IMR-90 (cell line): ENCODE measurements at regions not wholly inside any gene's neighbourhood (a gene's known extent, or its start where the extent isn't known, plus 50 kb on each side); places are given as distances from the start of the nearest gene placed in this dataset.

Experiments
- ATAC-seq: fragments of 200-7000 bp; cut with Tn5 transposase; 2 replicates; pipeline ENCODE4 v1.9.1; 2020; ENCODE audit warnings: low read depth, mild to moderate bottlenecking, moderate library complexity
- BruUV-seq: library from RNA; stranded (reverse); fragments of 400-500 nt; replicated peaks from 2 replicates; lab custom pipeline; 2021; lab: Mats Ljungman, UMichigan
- CTCF ChIA-PET: fragments of 300-600 bp; formaldehyde crosslinking; extraction: SDS; loops from one replicate; lab custom pipeline; 2021; ENCODE audit warnings: antibody characterized with exemption; lab: Yijun Ruan, JAX
- POLR2A ChIA-PET: fragments of 300-600 bp; sonication (Branson Sonifier 250); formaldehyde crosslinking; loops from one replicate; lab custom pipeline; 2022; ENCODE audit warnings: antibody characterized with exemption; ENCODE audit not compliant: unreplicated experiment; lab: Charles Lee
- DNase-seq: peaks from one replicate; pipeline ENCODE4 v3.0.0; 2013
- H2AFZ ChIP-seq: replicated peaks from 2 replicates; pipeline ENCODE3; 2013; ENCODE audit warnings: low read length, mild to moderate bottlenecking; ENCODE audit not compliant: poor library complexity
- H2AK5ac ChIP-seq: 2 replicates; pipeline ENCODE4 v1.6.1; 2013; ENCODE audit warnings: low read depth, low read length, inconsistent platforms
- H2AK9ac ChIP-seq: replicated peaks from 2 replicates; pipeline ENCODE3; 2013; ENCODE audit warnings: mild to moderate bottlenecking, low read depth, low read length, moderate library complexity; ENCODE audit not compliant: poor library complexity
- H2BK120ac ChIP-seq: 2 replicates; pipeline ENCODE4 v1.6.1; 2013; ENCODE audit warnings: low read depth, low read length, inconsistent platforms
- H2BK15ac ChIP-seq: 3 replicates; pipeline ENCODE4 v1.6.1; 2013; ENCODE audit warnings: low read depth, low read length, inconsistent platforms
- H2BK20ac ChIP-seq: 2 replicates; pipeline ENCODE4 v1.6.1; 2013; ENCODE audit warnings: low read depth, mild to moderate bottlenecking, inconsistent platforms, low read length, moderate library complexity
- H2BK5ac ChIP-seq: 2 replicates; pipeline ENCODE4 v1.6.1; 2013; ENCODE audit warnings: mild to moderate bottlenecking, low read depth, low read length, inconsistent platforms; ENCODE audit not compliant: poor library complexity, severe bottlenecking
- H3K14ac ChIP-seq: replicated peaks from 2 replicates; pipeline ENCODE4 v1.6.1; 2013; ENCODE audit warnings: low read depth, low read length, inconsistent platforms
- H3K18ac ChIP-seq: 2 replicates; pipeline ENCODE4 v1.6.1; 2013; ENCODE audit warnings: low read depth, low read length, control low read depth
- H3K23ac ChIP-seq: 2 replicates; pipeline ENCODE4 v1.6.1; 2013; ENCODE audit warnings: low read depth, low read length, inconsistent platforms
- H3K27ac ChIP-seq: 2 replicates; pipeline ENCODE4 v1.5.1; 2013; ENCODE audit warnings: mild to moderate bottlenecking, control low read depth, low read length; ENCODE audit not compliant: insufficient read depth
- H3K27me3 ChIP-seq: 2 replicates; pipeline ENCODE4 v1.6.1; 2013; ENCODE audit warnings: low read length; ENCODE audit not compliant: control insufficient read depth, insufficient read depth
- H3K36me3 ChIP-seq: 2 replicates; pipeline ENCODE4 v1.6.1; 2013; ENCODE audit warnings: low read length, mixed read lengths; ENCODE audit not compliant: control insufficient read depth, insufficient read depth
- H3K4ac ChIP-seq: 2 replicates; pipeline ENCODE4 v1.6.1; 2013; ENCODE audit warnings: low read depth, low read length, inconsistent platforms
- H3K4me1 ChIP-seq: 2 replicates; pipeline ENCODE4 v1.6.1; 2013; ENCODE audit warnings: low read length, mixed read lengths; ENCODE audit not compliant: control insufficient read depth, insufficient read depth
- H3K4me2 ChIP-seq: 2 replicates; pipeline ENCODE4 v1.6.1; 2013; ENCODE audit warnings: low read depth, mild to moderate bottlenecking, control low read depth, low read length, moderate library complexity
- H3K4me3 ChIP-seq: 2 replicates; pipeline ENCODE4 v1.5.1; 2013; ENCODE audit warnings: low read depth, mild to moderate bottlenecking, control low read depth, low read length, moderate library complexity; ENCODE audit not compliant: insufficient read depth
- H3K56ac ChIP-seq: 2 replicates; pipeline ENCODE4 v1.6.1; 2013; ENCODE audit warnings: low read length, inconsistent platforms; ENCODE audit not compliant: insufficient read depth; ENCODE audit errors: extremely low read depth
- H3K79me1 ChIP-seq, 2 experiments: 2 replicates each; pipeline ENCODE4 v1.6.1; 2013; ENCODE audit warnings: low read length in 2 of 2, inconsistent platforms in 1 of 2, low read depth in 1 of 2
- H3K9ac ChIP-seq: 2 replicates; pipeline ENCODE4 v1.6.1; 2013; ENCODE audit warnings: low read depth, low read length, control low read depth
- H3K9me1 ChIP-seq: 2 replicates; pipeline ENCODE4 v1.6.1; 2013; ENCODE audit warnings: low read length, inconsistent platforms; ENCODE audit not compliant: insufficient read depth
- H3K9me3 ChIP-seq: 2 replicates; pipeline ENCODE4 v1.6.1; 2013; ENCODE audit warnings: low read length; ENCODE audit not compliant: control insufficient read depth, insufficient read depth
- H4K20me1 ChIP-seq: 2 replicates; pipeline ENCODE4 v1.6.1; 2013; ENCODE audit warnings: low read length, inconsistent platforms; ENCODE audit not compliant: insufficient read depth
- H4K5ac ChIP-seq: 2 replicates; pipeline ENCODE4 v1.6.1; 2013; ENCODE audit warnings: mild to moderate bottlenecking, low read depth, low read length, control low read depth
- H4K8ac ChIP-seq, 2 experiments: 2 replicates each; pipeline ENCODE4 v1.6.1; 2013; ENCODE audit warnings: low read depth in 2 of 2, low read length in 2 of 2, control low read depth in 1 of 2, inconsistent platforms in 1 of 2
- H4K91ac ChIP-seq: 2 replicates; pipeline ENCODE4 v1.6.1; 2013; ENCODE audit warnings: low read depth, low read length, inconsistent platforms; ENCODE audit not compliant: insufficient read depth
- SMC3 ChIP-seq: fragments of 150-350 bp; IDR thresholded peaks from 2 replicates; pipeline ENCODE4 v1.6.1; 2016; ENCODE audit warnings: low read depth, mild to moderate bottlenecking, antibody characterized with exemption, low read length, moderate library complexity
- WGBS, 2 experiments: methylation state at CpG; one replicate each; pipeline versions ENCODE4 v1.1.5 to v1.1.7; 2013; ENCODE audit warnings: missing lambda C conversion rate in 2 of 2; ENCODE audit not compliant: insufficient read length in 1 of 2; ENCODE audit errors: extremely low coverage in 2 of 2; 5-methylcytosine and 5-hydroxymethylcytosine counted together
- dilution Hi-C: fragments of 300-500 bp; cut with HindIII; formaldehyde crosslinking; loops from one replicate; pipeline ENCODE4 v1.14.3; 2018; ENCODE audit warnings: low sequenced_read_pairs; ENCODE audit not compliant: unreplicated experiment
- in situ Hi-C: fragments of 300-500 bp; cut with MboI; formaldehyde crosslinking; loops from 3 replicates; pipeline ENCODE4 v1.14.3; 2019; ENCODE audit warnings: low sequenced_read_pairs, inconsistent platforms, mixed read lengths
- intact Hi-C: fragments of 100-400 bp; cut with micrococcal nuclease; formaldehyde crosslinking; loops from 2 replicates; pipeline ENCODE4 v1.10.0; 2022

DNA sequence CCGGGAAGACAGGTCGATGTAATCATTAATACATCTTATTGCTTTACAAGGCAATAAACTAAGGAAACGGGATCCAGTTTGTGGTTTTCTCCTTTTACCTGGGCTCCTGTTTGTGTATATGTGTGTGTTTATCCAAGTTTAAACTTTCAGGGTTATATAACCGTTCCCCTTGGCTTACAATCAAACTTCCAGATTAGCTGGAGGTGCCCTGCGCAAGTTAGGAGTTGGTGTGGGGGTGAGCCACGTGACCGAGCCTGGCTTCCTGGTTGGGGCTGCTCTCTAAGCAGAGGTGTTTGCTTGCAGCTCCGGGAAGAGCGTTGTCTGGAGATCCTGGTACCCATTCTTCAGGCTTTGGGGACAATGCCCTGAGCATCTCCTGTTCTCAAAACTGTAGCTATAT, 129.2 kb downstream of the FHDC1 start:
- Histone ChIP-seq H3K56ac (no peak overlapping the region), H2BK5ac (no peak overlapping the region), H2AK5ac (no peak overlapping the region), H3K79me1 (no peaks in the 10 kb centered on the region), H3K4ac (no peak overlapping the region), H3K27me3 (no peaks in the 10 kb centered on the region), H2BK15ac (no peak overlapping the region), H3K36me3 (no peaks in the 10 kb centered on the region), H3K23ac (no peak overlapping the region), H3K4me3 (no peak overlapping the region), H3K27ac (no peak overlapping the region), H3K14ac (no peak overlapping the region), H3K9ac (no peak overlapping the region), H2BK120ac (no peak overlapping the region), H3K4me2 (no peak overlapping the region), H2AFZ (no peak overlapping the region), H3K18ac (no peak overlapping the region), H3K9me3 (no peaks in the 10 kb centered on the region), H4K20me1 (no peaks in the 10 kb centered on the region), H3K4me1 (peaks cover 2% of the 10 kb centered on the region; the same call in 1 of the 2 replicates), H2AK9ac (no peak overlapping the region), H4K8ac (no peak overlapping the region), H2BK20ac (no peak overlapping the region), H3K9me1 (no peaks in the 10 kb centered on the region; the same call in 1 of the 2 replicates), H4K5ac (no peak overlapping the region), H4K91ac (no peak overlapping the region)
- ChIA-PET POLR2A (no interaction called here), CTCF (no interaction called here)
- in situ Hi-C loops = no loop called here
- dilution Hi-C loops = no loop called here
- WGBS, 2 experiments = no CpG with 5 or more reads among the region's 9 CpGs
- ATAC-seq = no peak
- no TSS peak for BruUV-seq
- DNase-seq = no peak
- intact Hi-C loops = no loop called here
- TF ChIP-seq SMC3 = no peak
